Small intestine (tissue), 7 donors: ENCODE measurements at regions not wholly inside any gene's neighbourhood (a gene's known extent, or its start where the extent isn't known, plus 50 kb on each side); places are given as distances from the start of the nearest gene placed in this dataset.

Experiments used
- DNase-seq, 2 donors: peaks; one replicate each; pipeline versions ENCODE4 v3.0.0 to v3.0.0-alpha.2; 2013
- FAIRE-seq: peaks from 2 replicates; lab custom pipeline; 2012; peaks lifted over from hg19 to GRCh38; lab: Jason Lieb, UNC
- H3K27ac ChIP-seq, 3 donors: one replicate each; pipeline ENCODE4 v1.5.1; 2013; ENCODE audit warnings: low read length in 2 of 3, mild to moderate bottlenecking in 2 of 3, control low read depth in 1 of 3, inconsistent platforms in 1 of 3, low read depth in 1 of 3, moderate library complexity in 1 of 3
- H3K27me3 ChIP-seq, 3 donors: one replicate each; pipeline ENCODE4 v1.6.1; 2013; ENCODE audit warnings: low read length in 3 of 3, inconsistent platforms in 1 of 3; ENCODE audit not compliant: control insufficient read depth in 3 of 3, insufficient read depth in 3 of 3
- H3K36me3 ChIP-seq, 3 donors: one replicate each; pipeline ENCODE4 v1.6.1; 2013; ENCODE audit warnings: low read length in 3 of 3, inconsistent platforms in 1 of 3, low read depth in 1 of 3, mild to moderate bottlenecking in 1 of 3, moderate library complexity in 1 of 3; ENCODE audit not compliant: control insufficient read depth in 3 of 3, insufficient read depth in 2 of 3
- H3K4me1 ChIP-seq, 3 donors: one replicate each; pipeline ENCODE4 v1.6.1; 2013; ENCODE audit warnings: low read length in 2 of 3, inconsistent platforms in 1 of 3, low read depth in 1 of 3, mild to moderate bottlenecking in 1 of 3, moderate library complexity in 1 of 3; ENCODE audit not compliant: control insufficient read depth in 3 of 3, insufficient read depth in 2 of 3
- H3K4me3 ChIP-seq, 3 donors: one replicate each; pipeline ENCODE4 v1.5.1; 2013; ENCODE audit warnings: low read length in 3 of 3, control low read depth in 1 of 3, inconsistent platforms in 1 of 3, low read depth in 1 of 3, mild to moderate bottlenecking in 1 of 3, moderate library complexity in 1 of 3
- H3K9me3 ChIP-seq, 2 donors: one replicate each; pipeline ENCODE4 v1.6.1; 2013; ENCODE audit warnings: low read depth in 1 of 2, low read length in 1 of 2; ENCODE audit not compliant: control insufficient read depth in 2 of 2, insufficient read depth in 1 of 2
- WGBS, 3 donors: extraction: QIAGEN DNeasy Blood & Tissue Kit; methylation state at CpG; one replicate each; pipeline ENCODE4 v1.1.7; 2013; 5-methylcytosine and 5-hydroxymethylcytosine counted together
- donor health status: healthy with polysubstance abuse.
- donor health status: control.
- donor health status: control.
- donor health status: Bipolar disorder and iron deficiency.
- donor health status: healthy.

DNA sequence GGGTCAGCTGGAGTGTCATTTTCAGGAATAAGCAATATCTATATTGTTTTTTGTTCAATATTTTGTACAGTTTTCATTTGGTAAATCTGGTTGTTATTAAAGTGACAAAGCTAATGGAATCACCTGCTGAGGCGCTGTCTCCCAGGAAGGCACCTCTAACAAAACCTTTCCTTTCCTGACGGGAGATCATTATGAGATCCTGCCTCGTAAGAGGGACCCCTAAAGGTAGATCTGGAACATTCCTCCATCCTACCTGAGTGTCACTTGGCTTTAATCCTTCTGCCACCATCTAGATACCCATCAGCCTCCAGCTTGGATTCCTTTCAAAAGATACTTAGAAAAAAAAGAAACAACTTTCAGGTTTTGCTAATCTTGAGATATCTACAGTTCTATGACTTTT, 157.7 kb downstream of the FAT3 start:
- H3K4me1 ChIP-seq = no peaks in the 10 kb centered on the region
- H3K27me3 ChIP-seq = no peaks in the 10 kb centered on the region
- no peak overlapping the region for H3K27ac ChIP-seq
- DNase-seq (no peak), FAIRE-seq (no peak)
- WGBS, 3 donors = 81 to 90% (median 81%) methylated on average over 3 of the region's 3 CpGs
- no peak overlapping the region for H3K4me3 ChIP-seq
- H3K36me3 ChIP-seq = no peaks in the 10 kb centered on the region
- no peaks in the 10 kb centered on the region for H3K9me3 ChIP-seq

- WGBS, 3 donors = 25 to 38% (median 32%) methylated on average over 1 of the region's 1 CpG
- Histone ChIP-seq H3K27me3 (no peaks in the 10 kb centered on the region), H3K36me3 (no peaks in the 10 kb centered on the region), H3K4me3 (no peak overlapping the region), H3K27ac (no peak overlapping the region), H3K9me3 (no peaks in the 10 kb centered on the region), H3K4me1 (no peaks in the 10 kb centered on the region)
- FAIRE-seq (no peak), DNase-seq (no peak)
Observed at GRCh38 chr11:92383430-92383829, 158.8 kb downstream of the FAT3 start.

- Histone ChIP-seq H3K27ac (no peak overlapping the region), H3K36me3 (no peaks in the 10 kb centered on the region), H3K4me1 (no peaks in the 10 kb centered on the region), H3K9me3 (no peaks in the 10 kb centered on the region), H3K27me3 (no peaks in the 10 kb centered on the region), H3K4me3 (no peak overlapping the region)
- WGBS, 3 donors = 39 to 60% (median 46%) methylated on average over 2 of the region's 2 CpGs
- DNase-seq = no peak
- FAIRE-seq = no peak
Observed at GRCh38 chr11:92384358-92384757, 159.7 kb downstream of the FAT3 start.

GRCh38 chr11:92384802-92385201, 160.2 kb downstream of the FAT3 start:
- Histone ChIP-seq H3K4me3 (no peak overlapping the region), H3K36me3 (no peaks in the 10 kb centered on the region), H3K4me1 (no peaks in the 10 kb centered on the region), H3K27ac (no peak overlapping the region), H3K27me3 (no peaks in the 10 kb centered on the region), H3K9me3 (no peaks in the 10 kb centered on the region)
- 29 to 43% (median 37%) methylated on average over 2 of the region's 2 CpGs for WGBS, 3 donors
- FAIRE-seq = no peak
- DNase-seq = no peak

GRCh38 chr11:92386577-92386976, 162.0 kb downstream of the FAT3 start:
- DNase-seq (no peak), FAIRE-seq (no peak)
- no peaks in the 10 kb centered on the region for H3K9me3 ChIP-seq
- no peak overlapping the region for H3K4me3 ChIP-seq
- H3K27me3 ChIP-seq = no peaks in the 10 kb centered on the region
- no peaks in the 10 kb centered on the region for H3K36me3 ChIP-seq
- 73 to 87% (median 81%) methylated on average over 5 of the region's 5 CpGs for WGBS, 3 donors
- no peaks in the 10 kb centered on the region for H3K4me1 ChIP-seq
- H3K27ac ChIP-seq = no peak overlapping the region

DNA sequence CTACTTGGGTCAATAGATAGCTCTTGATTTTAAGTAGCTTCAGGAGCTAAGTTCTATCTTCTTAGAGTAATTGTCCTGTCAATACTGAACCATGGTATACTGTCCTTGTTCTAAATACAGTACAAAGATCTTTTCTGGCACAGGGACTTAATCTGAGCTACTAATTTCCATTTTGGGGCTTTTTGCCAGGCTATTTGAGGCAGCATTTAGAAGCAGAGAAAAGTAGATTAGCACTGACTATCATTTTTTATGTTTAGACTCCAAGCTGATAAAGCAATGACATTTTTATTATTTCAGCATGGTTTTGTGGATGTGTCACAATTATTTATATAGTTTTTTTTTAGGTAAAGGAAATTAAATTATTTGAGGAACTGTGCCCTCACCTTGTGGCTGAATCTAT, 163.2 kb downstream of the FAT3 start:
- no peak overlapping the region for H3K27ac ChIP-seq
- DNase-seq = no peak
- no peak for FAIRE-seq
- H3K4me3 ChIP-seq = no peak overlapping the region
- H3K9me3 ChIP-seq = no peaks in the 10 kb centered on the region
- no peaks in the 10 kb centered on the region for H3K4me1 ChIP-seq
- H3K36me3 ChIP-seq = no peaks in the 10 kb centered on the region
- no peaks in the 10 kb centered on the region for H3K27me3 ChIP-seq

- Histone ChIP-seq H3K36me3 (no peaks in the 10 kb centered on the region), H3K9me3 (no peaks in the 10 kb centered on the region), H3K27ac (no peak overlapping the region), H3K27me3 (no peaks in the 10 kb centered on the region), H3K4me1 (no peaks in the 10 kb centered on the region), H3K4me3 (no peak overlapping the region)
- DNase-seq = no peak
- FAIRE-seq = no peak
- 84 to 92% (median 88%) methylated on average over 1 of the region's 1 CpG for WGBS, 3 donors
Observed at GRCh38 chr11:92388380-92388779, 163.8 kb downstream of the FAT3 start.

DNA sequence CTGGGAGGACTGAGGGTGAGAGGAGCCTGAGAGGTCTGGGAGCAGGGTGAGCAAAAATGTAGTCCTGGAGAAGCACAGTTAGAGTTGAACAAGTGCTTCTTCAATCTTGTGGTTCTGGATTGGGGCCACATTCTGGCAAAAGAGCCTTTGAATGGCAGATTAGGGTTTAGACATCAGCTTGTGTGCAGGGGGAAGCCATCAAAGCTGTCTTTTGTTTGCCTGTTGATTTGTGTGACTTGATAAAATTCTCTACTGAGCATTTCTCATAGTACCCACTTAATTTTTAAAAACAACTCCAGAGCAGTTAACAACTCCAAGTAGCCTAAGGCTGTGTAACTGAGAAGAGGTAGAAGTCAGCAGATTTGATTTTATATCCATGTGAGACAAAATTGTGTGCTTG, 166.2 kb downstream of the FAT3 start:
- Histone ChIP-seq H3K9me3 (no peaks in the 10 kb centered on the region), H3K4me1 (no peaks in the 10 kb centered on the region), H3K4me3 (no peak overlapping the region), H3K27ac (no peak overlapping the region), H3K36me3 (no peaks in the 10 kb centered on the region), H3K27me3 (no peaks in the 10 kb centered on the region)
- no peak for FAIRE-seq
- no peak for DNase-seq

DNA sequence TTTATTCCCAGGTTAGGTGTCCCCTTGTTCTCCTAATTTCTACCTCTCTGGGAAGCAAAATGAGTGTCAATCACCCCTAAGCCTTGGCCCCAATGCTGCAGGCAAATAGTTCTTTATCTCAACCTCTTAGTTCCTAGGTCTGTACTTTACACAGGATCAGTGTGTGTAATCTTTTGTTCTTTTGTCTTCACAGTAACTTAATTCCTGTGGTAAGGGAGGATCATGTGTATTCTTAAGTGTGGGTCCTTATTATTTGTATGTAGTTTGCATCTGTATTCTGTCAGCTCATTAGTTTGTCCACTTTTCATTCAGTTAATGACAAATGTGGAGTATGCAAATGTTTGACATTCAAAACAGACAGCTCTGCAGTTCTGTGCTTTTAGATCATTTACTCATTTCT, 166.7 kb downstream of the FAT3 start:
- H3K27ac ChIP-seq = no peak overlapping the region
- no peaks in the 10 kb centered on the region for H3K9me3 ChIP-seq
- FAIRE-seq (no peak), DNase-seq (no peak)
- H3K4me3 ChIP-seq = no peak overlapping the region
- no peaks in the 10 kb centered on the region for H3K27me3 ChIP-seq
- H3K4me1 ChIP-seq = no peaks in the 10 kb centered on the region
- no peaks in the 10 kb centered on the region for H3K36me3 ChIP-seq
